Natural killer cell treated with Interleukin-12 subunit alpha and Interleukin-12 subunit beta and Interleukin-15 and Interleukin-18, amount 100 ng/mL, for 72 hours (primary cell): ENCODE measurements at regions not wholly inside any gene's neighbourhood (a gene's known extent, or its start where the extent isn't known, plus 50 kb on each side); places are given as distances from the start of the nearest gene placed in this dataset.

Experiments used
- ATAC-seq, 2 donors: fragments of 150-1000 bp; cut with Tn5 transposase in 1 of 2; sonication (Bioruptor Pico), chemical (Tn5 transposase) in 1 of 2; 2 replicates each; pipeline ENCODE4 v1.10.0; 2021
- DNase-seq: peaks from one replicate; pipeline ENCODE4 v3.0.0; 2022; ENCODE audit warnings: low spot score
- H3K27ac Mint-ChIP-seq, 2 donors: 1 replicate in 1 of 2; 2 replicates in 1 of 2; pipeline ENCODE4 v1.8.0; 2022; ENCODE audit warnings: mixed read lengths in 2 of 2, mild to moderate bottlenecking in 1 of 2, moderate library complexity in 1 of 2
- H3K27me3 Mint-ChIP-seq, 2 donors: 1 replicate in 1 of 2; 2 replicates in 1 of 2; pipeline ENCODE4 v1.8.0; 2022; ENCODE audit warnings: mixed read lengths in 2 of 2
- H3K36me3 Mint-ChIP-seq: one replicate; pipeline ENCODE4 v1.8.0; 2022; ENCODE audit warnings: mixed read lengths
- H3K4me1 Mint-ChIP-seq, 2 donors: 1 replicate in 1 of 2; 2 replicates in 1 of 2; pipeline ENCODE4 v1.8.0; 2022; ENCODE audit warnings: low read depth in 2 of 2, mixed read lengths in 2 of 2, mild to moderate bottlenecking in 1 of 2
- H3K4me3 Mint-ChIP-seq: one replicate; pipeline ENCODE4 v1.8.0; 2022; ENCODE audit warnings: mixed read lengths
- H3K9me3 Mint-ChIP-seq: 2 replicates; pipeline ENCODE4 v1.8.0; 2022; ENCODE audit warnings: mixed read lengths

DNA sequence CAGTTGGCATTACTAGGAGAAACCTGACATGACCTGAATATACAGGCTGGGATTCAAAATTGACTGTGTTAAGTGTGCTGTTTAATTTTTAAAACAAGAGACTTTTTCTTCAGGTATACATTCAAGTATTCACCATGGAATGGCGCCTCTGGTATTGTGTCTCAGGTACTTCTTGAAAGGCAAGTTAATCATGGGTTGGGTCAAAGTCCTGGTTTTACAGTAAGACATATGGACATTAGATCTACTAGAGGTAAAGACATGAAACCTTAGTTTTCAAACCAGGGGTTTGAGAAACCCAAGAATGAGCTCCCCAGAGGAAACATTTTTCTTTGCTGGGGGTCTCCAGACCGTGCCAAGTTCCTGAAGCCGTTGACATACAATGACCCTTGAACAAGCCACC is 232.4 kb downstream of the SAMD5 start:
- Mint-ChIP-seq H3K27ac (no peak overlapping the region), H3K36me3 (no peaks in the 10 kb centered on the region), H3K4me3 (no peak overlapping the region), H3K27me3 (no peaks in the 10 kb centered on the region), H3K4me1 (no peaks in the 10 kb centered on the region), H3K9me3 (peaks cover 3% of the 10 kb centered on the region)
- no peak for DNase-seq
- no peak for ATAC-seq

DNA sequence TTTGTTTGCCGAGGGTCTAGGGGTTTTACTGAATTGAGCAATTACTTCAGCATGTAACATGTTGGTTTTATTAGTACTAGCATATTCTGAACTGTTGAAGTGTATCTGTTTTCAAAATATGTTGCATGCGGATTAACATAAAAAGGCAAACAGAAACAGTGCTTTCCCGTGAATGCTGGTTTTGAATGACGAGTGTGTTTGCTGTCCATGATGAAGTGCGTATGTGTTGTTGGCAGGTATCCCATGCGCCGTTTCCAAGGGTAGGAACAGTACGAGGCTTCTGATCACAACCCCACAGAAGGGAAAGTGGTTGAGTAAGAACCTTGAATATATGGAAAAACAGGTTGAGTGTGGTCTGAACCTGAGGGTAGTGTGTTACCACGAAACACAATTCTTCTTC is 232.9 kb downstream of the SAMD5 start:
- no peak overlapping the region for H3K27ac Mint-ChIP-seq
- no peaks in the 10 kb centered on the region for H3K36me3 Mint-ChIP-seq
- peaks cover 3% of the 10 kb centered on the region for H3K9me3 Mint-ChIP-seq
- H3K4me1 Mint-ChIP-seq: no peaks in the 10 kb centered on the region
- ATAC-seq: no peak
- no peak for DNase-seq
- no peak overlapping the region for H3K4me3 Mint-ChIP-seq
- H3K27me3 Mint-ChIP-seq: no peaks in the 10 kb centered on the region

- no peaks in the 10 kb centered on the region for H3K4me1 Mint-ChIP-seq
- H3K4me3 Mint-ChIP-seq: no peak overlapping the region
- ATAC-seq: no peak
- DNase-seq: no peak
- no peaks in the 10 kb centered on the region for H3K27me3 Mint-ChIP-seq
- H3K27ac Mint-ChIP-seq: no peak overlapping the region
- no peaks in the 10 kb centered on the region for H3K36me3 Mint-ChIP-seq
- H3K9me3 Mint-ChIP-seq: peaks cover 3% of the 10 kb centered on the region
These were observed 233.9 kb downstream of the SAMD5 start for GRCh38 chr6:147742440-147742839.

GRCh38 chr6:147744012-147744411 is 235.5 kb downstream of the SAMD5 start:
- no peak for DNase-seq
- H3K9me3 Mint-ChIP-seq: no peaks in the 10 kb centered on the region

GRCh38 chr6:147749331-147749730 is 240.8 kb downstream of the SAMD5 start:
- Mint-ChIP-seq H3K9me3 (peaks cover 4% of the 10 kb centered on the region), H3K4me1 (no peaks in the 10 kb centered on the region), H3K4me3 (no peak overlapping the region), H3K27me3 (no peaks in the 10 kb centered on the region), H3K36me3 (no peaks in the 10 kb centered on the region), H3K27ac (no peak overlapping the region)
- ATAC-seq (no peak), DNase-seq (no peak)

More at GRCh38 chr6:147744012-147744411, 235.5 kb downstream of the SAMD5 start:
- H3K4me1 Mint-ChIP-seq: no peaks in the 10 kb centered on the region
- H3K27me3 Mint-ChIP-seq: no peaks in the 10 kb centered on the region
- ATAC-seq: no peak
- H3K4me3 Mint-ChIP-seq: no peak overlapping the region
- no peak overlapping the region for H3K27ac Mint-ChIP-seq
- no peaks in the 10 kb centered on the region for H3K36me3 Mint-ChIP-seq

- H3K4me3 Mint-ChIP-seq: no peak overlapping the region
- H3K4me1 Mint-ChIP-seq: no peaks in the 10 kb centered on the region
These were observed 241.9 kb downstream of the SAMD5 start for GRCh38 chr6:147750413-147750812.

DNA sequence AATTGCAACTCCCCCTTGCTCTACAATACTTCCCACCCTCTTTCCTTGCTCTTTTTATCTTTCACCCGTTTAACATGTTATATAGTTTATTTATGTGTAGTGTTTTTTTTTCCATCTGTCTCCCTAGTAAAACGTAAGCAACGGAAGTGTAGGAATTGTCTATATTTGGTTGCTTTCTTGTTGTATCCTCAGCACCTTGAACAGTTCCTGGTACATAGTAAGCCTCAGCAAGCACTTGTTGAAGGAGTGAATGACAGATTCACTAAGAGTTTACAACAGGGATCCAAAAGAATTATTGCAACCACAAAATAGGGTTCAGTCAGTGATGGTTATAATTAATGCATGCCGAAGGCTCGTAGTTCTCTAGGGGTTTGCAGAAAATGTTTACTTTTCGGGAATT is 242.7 kb downstream of the SAMD5 start:
- H3K36me3 Mint-ChIP-seq: no peaks in the 10 kb centered on the region
- H3K27ac Mint-ChIP-seq: no peak overlapping the region
- no peaks in the 10 kb centered on the region for H3K27me3 Mint-ChIP-seq

More at GRCh38 chr6:147750413-147750812, 241.9 kb downstream of the SAMD5 start:
- Mint-ChIP-seq H3K9me3 (peaks cover 4% of the 10 kb centered on the region), H3K27ac (no peak overlapping the region), H3K27me3 (no peaks in the 10 kb centered on the region), H3K36me3 (no peaks in the 10 kb centered on the region)
- DNase-seq (no peak), ATAC-seq (no peak)

DNA sequence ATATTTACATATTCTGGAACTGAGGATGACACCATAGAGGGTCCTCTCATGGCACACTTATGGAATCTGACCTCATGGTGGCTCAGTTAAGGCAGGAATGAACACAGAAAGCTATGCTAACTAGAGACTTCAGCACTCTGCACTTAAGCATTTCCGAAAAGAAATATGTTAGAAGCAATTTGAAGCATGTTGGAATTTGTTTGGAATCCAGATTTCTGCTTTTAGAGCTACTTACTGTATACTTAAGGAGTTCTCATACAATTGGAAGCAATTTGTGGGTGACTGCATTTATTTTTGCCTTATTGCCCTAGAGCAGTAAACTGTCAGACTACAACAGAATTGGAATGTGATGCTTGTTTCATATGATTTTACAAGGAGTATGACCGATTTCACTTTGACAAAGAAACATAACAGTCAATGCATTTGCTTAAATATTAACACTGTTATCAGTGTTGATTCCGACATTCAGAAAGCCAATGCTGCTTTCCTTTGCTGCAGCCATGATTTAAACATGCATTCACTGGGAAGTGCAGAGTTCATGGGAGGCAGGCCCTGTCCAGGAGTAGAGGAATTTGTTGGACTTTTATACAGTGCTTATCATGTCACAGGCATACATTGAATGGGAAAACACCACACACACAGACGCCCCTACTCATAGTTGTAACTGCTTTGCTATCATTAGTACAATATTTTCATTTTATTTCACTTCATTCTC is 244.4 kb downstream of the SAMD5 start:
- Mint-ChIP-seq H3K4me1 (no peaks in the 10 kb centered on the region), H3K4me3 (no peak overlapping the region), H3K9me3 (peaks cover 4% of the 10 kb centered on the region), H3K36me3 (no peaks in the 10 kb centered on the region), H3K27ac (no peak overlapping the region), H3K27me3 (no peaks in the 10 kb centered on the region)
- DNase-seq (no peak), ATAC-seq (no peak)

More for the DNA sequence above, 242.7 kb downstream of the SAMD5 start:
- DNase-seq (no peak), ATAC-seq (no peak)
- H3K4me3 Mint-ChIP-seq: no peak overlapping the region
- H3K9me3 Mint-ChIP-seq: peaks cover 4% of the 10 kb centered on the region
- no peaks in the 10 kb centered on the region for H3K4me1 Mint-ChIP-seq

DNA sequence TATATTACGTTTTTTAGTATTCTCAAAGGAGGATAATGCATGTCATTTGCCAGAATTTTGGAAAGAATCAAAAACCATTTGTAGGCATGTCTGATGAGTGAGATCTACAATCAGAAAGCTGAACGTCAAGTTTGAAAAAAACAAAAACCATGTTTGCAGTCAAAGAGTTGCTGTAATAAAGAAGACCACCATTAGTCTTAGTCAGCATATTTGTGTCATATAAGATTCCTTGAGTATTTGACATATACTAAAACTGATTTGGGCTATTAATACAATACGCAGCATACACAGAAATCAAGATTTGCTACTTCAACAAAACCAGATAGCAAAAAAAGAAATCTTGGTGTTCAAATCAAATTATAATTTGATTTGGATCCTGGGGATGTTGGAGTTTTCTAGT is 247.5 kb downstream of the SAMD5 start:
- H3K9me3 Mint-ChIP-seq: peaks cover 3% of the 10 kb centered on the region
- no peak overlapping the region for H3K4me3 Mint-ChIP-seq
- no peaks in the 10 kb centered on the region for H3K27me3 Mint-ChIP-seq
- DNase-seq (no peak), ATAC-seq (no peak)
- H3K4me1 Mint-ChIP-seq: no peaks in the 10 kb centered on the region
- no peaks in the 10 kb centered on the region for H3K36me3 Mint-ChIP-seq
- no peak overlapping the region for H3K27ac Mint-ChIP-seq

GRCh38 chr6:147756891-147757290 is 248.4 kb downstream of the SAMD5 start:
- Mint-ChIP-seq H3K27ac (no peak overlapping the region), H3K27me3 (no peaks in the 10 kb centered on the region), H3K4me3 (no peak overlapping the region), H3K9me3 (no peaks in the 10 kb centered on the region), H3K4me1 (no peaks in the 10 kb centered on the region), H3K36me3 (no peaks in the 10 kb centered on the region)
- no peak for ATAC-seq
- DNase-seq: no peak

DNA sequence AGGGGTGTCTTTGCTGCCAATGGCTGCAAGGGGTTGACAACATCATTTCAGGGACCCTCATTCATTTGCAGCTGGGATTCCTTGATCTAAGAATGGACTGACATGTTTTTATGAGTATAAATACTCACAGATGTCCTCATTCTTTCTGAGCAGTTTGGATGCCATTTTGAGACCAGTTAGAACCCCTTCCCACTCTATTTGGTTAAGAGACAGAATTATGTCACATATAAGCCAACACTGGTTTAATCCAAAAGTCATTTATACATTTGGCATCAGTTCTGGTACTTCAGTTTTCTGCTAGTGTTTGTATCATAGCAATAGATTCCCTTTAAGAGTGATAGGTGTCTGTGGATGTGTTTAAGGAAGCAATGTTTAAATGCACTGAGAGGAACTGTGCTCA is 248.8 kb downstream of the SAMD5 start:
- Mint-ChIP-seq H3K27ac (no peak overlapping the region), H3K9me3 (no peaks in the 10 kb centered on the region), H3K36me3 (no peaks in the 10 kb centered on the region), H3K27me3 (no peaks in the 10 kb centered on the region), H3K4me3 (no peak overlapping the region), H3K4me1 (no peaks in the 10 kb centered on the region)
- no peak for DNase-seq
- ATAC-seq: no peak

DNA sequence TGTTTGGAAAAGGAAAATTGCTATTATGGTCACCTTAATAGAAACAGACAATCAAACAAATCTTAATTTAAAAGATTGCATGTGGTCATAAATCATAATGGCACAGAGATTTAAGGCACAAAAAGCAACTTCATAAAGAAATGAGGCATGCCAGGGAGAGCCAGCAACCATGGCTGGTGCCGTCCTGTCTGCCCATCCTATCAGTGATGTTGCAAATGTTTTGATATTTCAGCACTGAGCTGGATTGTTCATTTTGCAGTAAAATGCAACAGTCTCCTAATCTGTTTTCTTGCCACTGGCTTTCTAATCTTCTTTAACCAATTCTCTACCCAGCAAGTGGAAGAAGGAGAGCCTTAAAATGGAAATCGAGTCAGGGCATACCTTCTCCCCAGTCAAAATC is 249.8 kb downstream of the SAMD5 start:
- H3K36me3 Mint-ChIP-seq: no peaks in the 10 kb centered on the region

GRCh38 chr6:147759093-147759492 is 250.6 kb downstream of the SAMD5 start:
- Mint-ChIP-seq H3K27ac (no peak overlapping the region), H3K4me3 (no peak overlapping the region), H3K36me3 (no peaks in the 10 kb centered on the region)

More for the DNA sequence above, 249.8 kb downstream of the SAMD5 start:
- H3K4me3 Mint-ChIP-seq: no peak overlapping the region
- no peaks in the 10 kb centered on the region for H3K9me3 Mint-ChIP-seq
- H3K4me1 Mint-ChIP-seq: no peaks in the 10 kb centered on the region
- no peak for ATAC-seq
- no peaks in the 10 kb centered on the region for H3K27me3 Mint-ChIP-seq
- H3K27ac Mint-ChIP-seq: no peak overlapping the region
- no peak for DNase-seq

DNA sequence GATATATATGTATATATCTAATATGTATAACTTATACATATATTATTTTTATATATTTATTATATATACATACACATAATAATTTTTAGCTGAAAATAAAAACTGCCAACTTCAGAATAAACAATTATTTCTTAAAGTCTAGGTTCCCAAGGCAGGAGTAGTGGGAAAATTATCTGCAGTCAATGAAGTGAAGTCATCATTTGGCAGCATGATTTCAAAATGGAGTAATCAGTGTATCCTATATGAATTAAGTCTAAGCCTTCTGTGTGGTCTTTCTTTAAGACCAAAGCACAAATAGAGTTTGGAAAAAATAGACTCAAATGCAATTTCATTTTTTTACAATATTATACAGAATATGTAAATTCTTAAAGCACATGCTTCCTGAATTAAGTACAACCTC is 251.0 kb downstream of the SAMD5 start:
- Mint-ChIP-seq H3K27ac (no peak overlapping the region), H3K9me3 (no peaks in the 10 kb centered on the region), H3K4me3 (no peak overlapping the region), H3K4me1 (no peaks in the 10 kb centered on the region), H3K36me3 (no peaks in the 10 kb centered on the region), H3K27me3 (no peaks in the 10 kb centered on the region)
- DNase-seq (no peak), ATAC-seq (no peak)

More at GRCh38 chr6:147759093-147759492, 250.6 kb downstream of the SAMD5 start:
- no peak for ATAC-seq
- Mint-ChIP-seq H3K9me3 (no peaks in the 10 kb centered on the region), H3K4me1 (no peaks in the 10 kb centered on the region), H3K27me3 (no peaks in the 10 kb centered on the region)
- DNase-seq: no peak

DNA sequence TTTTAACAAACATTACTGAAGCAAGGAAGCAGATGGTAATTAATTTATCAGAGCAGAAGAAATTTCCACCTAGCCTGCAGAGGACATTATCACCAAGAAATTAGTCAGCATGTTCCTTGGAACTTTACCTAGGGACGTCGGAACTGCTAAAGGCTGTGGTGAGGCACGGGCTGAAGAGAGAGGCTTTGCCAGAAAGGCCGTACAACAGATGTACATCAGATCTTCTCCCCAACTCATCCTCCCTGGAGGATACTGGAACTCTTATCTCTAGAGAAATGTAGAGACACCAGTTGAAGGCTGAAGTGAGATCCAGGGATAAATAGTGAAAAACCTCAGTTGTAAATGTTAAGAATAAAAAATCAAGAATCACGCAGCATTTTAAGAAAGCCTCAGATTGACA is 257.1 kb downstream of the SAMD5 start:
- ATAC-seq: no peak
- no peaks in the 10 kb centered on the region for H3K36me3 Mint-ChIP-seq
- H3K9me3 Mint-ChIP-seq: peaks cover 3% of the 10 kb centered on the region
- H3K27ac Mint-ChIP-seq: no peak overlapping the region
- no peaks in the 10 kb centered on the region for H3K4me1 Mint-ChIP-seq
- no peaks in the 10 kb centered on the region for H3K27me3 Mint-ChIP-seq
- no peak overlapping the region for H3K4me3 Mint-ChIP-seq
- DNase-seq: no peak
